ENCODE measurements at regions not wholly inside any gene's neighbourhood (a gene's known extent, or its start where the extent isn't known, plus 50 kb on each side); places are given as distances from the start of the nearest gene placed in this dataset.
A peak's percentile ranks its signal among the peaks of the same experiment; 100 is the strongest.

GRCh38 chr11:128213461-128213860 lies 373.9 kb downstream of the ETS1 start:
- DNase-seq, result no peak

- DNase-seq, result no peak
These were observed 375.0 kb downstream of the ETS1 start for GRCh38 chr11:128212324-128212723.

DNA sequence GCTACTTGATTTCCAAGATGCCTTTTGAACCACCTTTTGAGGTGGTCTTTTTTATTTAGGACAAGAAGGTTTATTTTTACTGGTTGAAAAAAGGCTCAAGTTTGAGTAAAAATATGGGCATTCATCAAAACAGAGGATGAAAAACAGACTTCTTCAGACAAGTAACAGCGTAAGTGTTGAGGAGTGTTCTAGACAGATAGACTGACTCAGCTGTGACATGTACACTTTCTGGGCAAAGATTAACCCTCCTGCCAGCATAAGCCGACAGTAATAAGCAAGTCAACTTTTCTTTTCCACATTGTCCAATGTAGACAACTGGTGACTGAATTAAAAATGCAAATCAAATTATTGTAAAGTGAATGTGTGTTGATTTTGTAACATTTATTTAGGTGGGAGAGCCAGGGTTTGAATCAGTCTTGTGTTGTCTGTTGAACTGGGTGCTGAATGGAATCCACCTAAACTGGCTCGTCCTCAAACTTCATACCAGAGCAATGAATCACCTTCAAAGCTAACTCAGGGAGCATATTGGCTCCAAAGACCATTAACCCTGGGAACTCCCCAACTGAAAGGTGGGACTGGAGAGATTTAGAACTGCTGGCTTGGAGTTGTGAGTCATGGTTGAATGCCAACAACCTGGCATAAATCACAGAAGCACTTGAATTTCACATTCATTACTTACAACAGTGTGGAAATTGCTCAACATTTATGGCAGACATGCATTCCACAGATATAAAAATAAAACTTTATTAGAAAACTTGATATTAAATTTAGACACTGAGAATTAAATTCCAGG lies 377.0 kb downstream of the ETS1 start:
- DNase-seq, result no peak

DNA sequence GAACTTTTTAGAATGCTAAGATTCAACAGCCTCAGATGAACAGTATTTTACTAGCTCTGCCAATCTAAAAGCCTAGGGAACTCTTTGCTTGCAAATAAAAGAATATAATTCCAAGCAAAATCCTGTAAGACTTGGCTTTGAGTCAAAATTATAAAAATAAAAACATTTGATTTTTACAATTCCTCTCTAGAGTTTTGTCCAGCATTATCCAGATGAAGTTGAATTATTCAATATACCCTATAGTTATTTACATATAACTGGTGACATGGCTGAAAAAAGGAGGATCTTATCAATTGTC lies 378.3 kb downstream of the ETS1 start:
- no peak for DNase-seq

DNA sequence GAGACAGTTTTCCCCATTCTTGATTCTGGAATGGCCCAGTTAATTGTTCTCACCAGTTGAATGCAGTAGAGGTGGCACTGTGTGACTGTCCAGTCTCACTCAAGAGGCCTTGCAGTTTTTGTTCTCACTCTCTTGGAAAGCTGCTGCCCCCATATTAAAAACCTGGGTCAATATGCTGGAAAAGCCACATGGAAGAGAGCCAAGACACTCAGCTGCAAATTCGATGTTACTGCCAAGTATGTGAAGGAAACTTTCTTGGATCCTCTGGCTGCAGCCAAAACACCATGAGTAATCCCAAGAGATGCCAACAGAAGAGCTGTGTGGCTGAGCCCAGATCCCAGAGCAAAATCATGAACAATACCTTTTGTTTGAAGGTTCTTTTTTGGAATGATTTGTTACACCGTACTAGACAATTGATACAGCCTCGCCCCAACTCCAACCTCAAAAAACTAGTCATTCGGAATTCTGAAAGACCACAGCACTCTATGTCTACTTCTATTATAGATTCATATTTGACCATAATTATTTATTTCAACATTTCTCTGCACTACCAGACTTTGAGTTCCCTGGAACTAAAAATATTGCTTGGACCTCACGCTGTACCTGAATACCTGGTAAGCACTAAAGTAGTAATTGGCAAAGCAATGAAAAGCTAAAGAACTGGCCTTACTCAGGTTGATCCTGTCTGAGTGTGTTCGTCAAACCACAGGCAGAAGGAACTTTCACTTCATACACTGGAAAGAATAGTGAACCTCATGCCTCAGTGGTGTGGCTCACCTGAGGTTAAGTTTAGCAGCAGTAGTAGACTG lies 378.8 kb downstream of the ETS1 start:
- peak; percentile 59 for DNase-seq

DNA sequence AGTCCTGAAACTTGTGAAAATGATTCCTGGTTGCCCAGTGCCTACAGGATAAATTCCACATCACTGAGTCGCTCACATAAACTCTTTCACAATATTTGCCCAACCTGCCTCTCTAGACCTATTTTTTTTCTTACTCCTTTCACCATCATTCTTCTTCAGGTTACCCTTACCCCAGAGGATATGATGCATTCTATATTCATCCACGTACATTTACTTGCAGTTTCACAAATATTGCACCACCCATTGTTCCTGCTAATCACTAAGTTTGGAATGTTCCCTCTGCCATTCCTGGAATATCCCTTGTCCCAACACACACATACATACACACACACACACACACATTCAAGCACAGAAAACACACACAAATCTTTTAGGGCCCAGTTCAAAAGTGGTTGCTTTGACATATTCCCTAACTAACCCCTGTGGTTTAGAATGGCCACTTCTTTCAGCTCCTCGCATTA lies 379.5 kb downstream of the ETS1 start:
- no peak for DNase-seq

GRCh38 chr11:128206461-128206860 lies 380.9 kb downstream of the ETS1 start:
- DNase-seq, result no peak

DNA sequence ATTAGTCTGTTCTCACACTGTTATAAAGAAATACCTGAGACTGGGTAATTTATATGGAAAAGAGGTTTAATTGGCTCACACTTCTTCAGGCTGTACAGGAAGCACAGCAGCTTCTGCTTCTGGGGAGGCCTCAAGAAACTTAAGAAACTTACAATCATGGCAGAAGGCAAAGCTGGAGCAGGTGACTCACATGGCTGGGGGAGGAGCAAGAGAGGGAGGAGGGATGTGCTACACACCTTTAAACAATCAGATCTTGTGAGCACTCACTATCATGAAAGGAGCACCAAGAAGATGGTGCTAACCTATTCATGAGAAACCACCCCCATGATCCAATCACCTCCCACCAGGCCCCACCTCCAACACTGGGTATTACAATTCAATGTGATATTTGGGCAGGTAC lies 381.6 kb downstream of the ETS1 start:
- DNase-seq, result no peak

- no peak for DNase-seq
These were observed 382.5 kb downstream of the ETS1 start for GRCh38 chr11:128204898-128205297.

DNA sequence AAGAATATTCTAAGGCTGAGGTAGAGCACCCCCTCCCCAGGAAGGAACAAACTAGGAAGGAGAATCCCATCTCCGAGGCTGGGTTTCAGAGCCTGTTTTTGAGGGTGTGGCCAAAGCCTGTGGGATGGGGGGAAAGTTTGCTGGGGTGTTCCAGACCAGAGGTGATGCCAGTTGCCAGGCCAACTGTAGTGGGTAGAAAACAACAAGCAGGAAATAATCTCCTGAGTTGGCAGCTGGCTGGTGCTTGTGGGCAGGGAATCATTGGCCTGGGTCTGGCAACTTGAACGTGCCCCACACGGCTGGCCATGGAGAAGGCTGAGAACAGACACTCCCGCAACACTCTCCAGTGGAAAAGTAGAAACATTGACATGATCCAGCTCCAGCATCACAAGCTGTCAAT lies 385.6 kb downstream of the ETS1 start:
- no peak for DNase-seq

DNA sequence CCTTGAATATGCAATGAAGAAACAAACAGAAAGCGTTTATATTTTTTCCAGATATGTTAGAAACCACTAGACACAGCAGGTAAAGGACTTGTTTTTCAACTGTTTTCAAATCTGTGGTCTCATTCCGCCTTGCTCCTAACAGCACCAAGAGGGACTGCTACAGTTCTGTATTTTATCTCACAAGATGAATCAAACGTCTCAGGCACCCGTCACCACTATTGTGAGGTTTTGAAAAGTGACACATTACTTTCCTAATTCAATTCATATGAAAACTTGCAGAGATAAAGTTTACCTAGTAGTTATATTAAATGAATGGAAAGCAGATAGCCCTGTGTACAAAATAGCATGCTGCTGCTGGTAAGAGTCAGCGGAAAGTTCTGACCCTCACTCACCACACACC lies 386.3 kb downstream of the ETS1 start:
- DNase-seq, result no peak

DNA sequence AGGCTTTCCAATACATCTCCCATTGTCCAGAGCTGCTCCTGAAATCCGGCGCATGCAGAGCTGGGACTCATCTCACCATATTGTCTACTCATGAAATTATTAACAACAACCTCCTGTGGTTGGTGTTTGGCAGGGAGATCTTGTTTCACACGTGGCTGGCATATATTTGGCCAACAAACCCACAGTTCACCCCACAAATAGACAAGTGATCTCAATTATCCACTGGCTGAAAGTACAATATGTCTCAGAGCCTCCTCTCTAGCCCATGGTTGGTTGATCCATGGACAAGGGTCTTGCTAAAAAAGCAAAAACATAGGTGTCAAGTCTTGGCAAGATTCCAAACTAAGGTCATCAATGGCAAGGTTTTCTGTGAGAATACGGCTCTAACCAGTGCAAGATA lies 386.9 kb downstream of the ETS1 start:
- DNase-seq, result no peak

- DNase-seq, result no peak
These were observed 389.1 kb downstream of the ETS1 start for GRCh38 chr11:128198216-128198772.

GRCh38 chr11:128196235-128196634 lies 391.1 kb downstream of the ETS1 start:
- DNase-seq, result no peak

DNA sequence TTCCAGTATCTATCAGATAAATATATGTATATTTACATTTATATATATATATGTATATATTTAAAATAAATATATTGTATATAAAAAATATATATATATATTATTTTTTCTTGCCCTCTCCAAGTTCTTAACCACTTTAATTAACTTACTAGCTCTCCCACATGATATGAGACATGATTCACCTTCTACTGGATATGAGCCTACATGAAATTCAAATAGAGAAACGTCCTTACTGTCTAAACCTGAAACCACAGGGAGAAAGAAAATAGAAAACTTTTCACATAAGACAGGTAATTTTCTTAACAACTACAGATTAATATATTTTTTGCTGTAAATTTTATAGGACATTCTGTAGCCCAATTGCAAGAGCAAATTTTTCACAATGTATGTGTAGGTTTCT lies 391.6 kb downstream of the ETS1 start:
- DNase-seq, result no peak

- no peak for DNase-seq
These were observed 392.2 kb downstream of the ETS1 start for GRCh38 chr11:128195057-128195751.

DNA sequence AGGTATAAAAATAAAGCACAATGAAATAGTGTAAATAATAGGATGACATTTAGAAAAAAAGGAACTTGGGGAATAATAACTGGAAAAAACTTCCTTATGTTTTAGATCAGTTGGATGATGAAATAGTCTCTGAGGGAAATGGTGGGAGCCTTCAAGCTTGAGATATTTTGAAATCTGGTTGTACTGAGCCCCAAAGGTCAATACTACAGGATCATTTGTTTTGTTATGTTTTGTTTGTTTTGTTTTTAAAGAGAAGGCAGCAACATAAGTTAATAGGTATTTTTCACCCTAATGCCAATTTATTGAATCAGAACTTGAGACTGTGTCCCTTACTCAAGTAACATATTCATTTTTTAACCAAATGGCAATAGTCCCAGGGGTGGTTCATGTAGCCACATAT lies 393.1 kb downstream of the ETS1 start:
- DNase-seq, result no peak

- no peak for DNase-seq
These were observed 393.7 kb downstream of the ETS1 start for GRCh38 chr11:128193615-128194014.

GRCh38 chr11:128190312-128190711 lies 397.0 kb downstream of the ETS1 start:
- DNase-seq, result no peak

DNA sequence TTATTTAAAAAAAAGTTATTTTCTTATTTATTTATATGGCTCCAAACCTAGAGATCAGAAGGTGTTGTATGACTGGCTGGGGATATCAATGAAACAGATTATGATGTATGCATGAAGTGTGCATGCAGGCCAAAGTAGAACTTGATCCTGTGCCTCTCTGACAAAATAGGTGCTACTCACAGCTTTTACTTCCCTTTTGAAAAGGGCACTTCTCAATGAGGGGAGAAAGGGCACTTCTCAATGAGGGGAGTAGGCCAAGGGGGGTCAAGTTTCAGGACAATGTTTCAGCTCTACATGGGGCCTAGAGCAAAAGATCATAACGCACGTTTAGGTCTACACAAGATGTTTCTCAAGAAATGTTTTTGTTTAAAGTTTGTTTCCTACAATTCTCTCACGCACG lies 397.5 kb downstream of the ETS1 start:
- no peak for DNase-seq

DNA sequence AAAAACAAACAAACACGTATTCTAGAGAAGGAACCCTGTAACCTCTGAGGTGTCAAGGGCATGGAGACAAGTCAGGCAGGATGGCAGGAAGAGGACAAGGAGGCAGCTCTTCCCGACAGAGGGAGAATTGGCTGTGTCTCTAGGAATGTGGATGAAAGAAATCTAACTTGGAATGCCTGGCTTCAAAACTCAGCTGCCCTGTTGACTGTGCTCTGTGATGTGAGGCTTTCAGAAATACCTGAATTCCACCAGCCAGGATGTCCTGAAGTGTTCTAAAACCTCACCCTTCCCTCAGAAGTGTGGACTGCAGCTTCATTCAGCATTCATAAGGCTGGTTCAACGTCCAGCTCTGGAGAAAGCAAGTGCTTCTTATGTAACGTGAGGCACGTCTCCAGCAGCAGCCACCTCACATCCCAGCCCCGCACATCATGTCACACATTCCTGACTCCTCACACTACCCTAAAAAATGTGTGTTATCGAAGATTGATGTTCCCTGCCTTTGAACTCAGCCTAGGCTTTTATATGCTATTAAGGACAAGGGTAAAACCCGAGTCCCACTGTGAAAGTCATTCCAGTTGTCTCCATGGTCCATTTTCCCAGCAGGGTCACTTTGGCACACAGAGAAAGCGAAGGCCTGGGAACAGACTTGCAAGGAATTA lies 398.9 kb downstream of the ETS1 start:
- no peak for DNase-seq

DNA sequence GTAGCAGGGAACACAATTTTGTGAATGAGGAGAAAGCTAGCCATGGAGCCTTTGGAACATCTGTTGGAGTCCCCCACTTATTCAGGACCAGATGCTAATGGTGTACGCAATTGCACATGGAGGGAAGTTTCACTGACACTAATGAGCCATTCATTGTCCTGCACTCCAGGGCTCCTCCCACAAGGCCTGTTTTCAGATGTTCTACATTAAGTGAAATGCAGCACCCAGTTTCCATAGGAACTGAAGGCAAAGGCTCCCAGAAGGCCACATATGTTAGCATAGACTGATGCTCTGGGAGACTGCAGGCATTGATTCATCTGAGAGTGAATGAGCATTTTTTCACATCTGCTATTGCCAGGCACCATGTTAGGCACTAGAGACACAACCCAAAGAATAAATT lies 399.5 kb downstream of the ETS1 start:
- no peak for DNase-seq

DNA sequence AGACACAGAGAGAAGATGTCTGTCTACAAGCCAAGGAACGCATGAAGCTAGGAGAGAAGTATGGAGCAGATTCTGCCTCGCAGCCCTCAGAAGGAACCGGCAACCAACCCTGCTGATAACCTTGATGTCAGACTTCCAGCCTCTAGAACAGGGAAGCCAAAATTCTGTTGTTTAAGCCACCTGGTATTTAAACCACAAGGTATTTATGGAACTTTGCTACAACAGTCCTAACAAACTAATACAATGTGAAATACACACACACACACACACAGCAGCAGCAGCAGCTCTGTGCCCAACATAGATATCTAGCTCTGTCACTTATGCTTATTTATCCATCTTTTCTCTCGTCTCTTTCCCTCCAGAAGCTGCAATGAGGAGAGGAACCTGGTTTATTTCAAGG lies 400.0 kb downstream of the ETS1 start:
- no peak for DNase-seq
